GM12878 (cell line): ENCODE measurements at regions not wholly inside any gene's neighbourhood (a gene's known extent, or its start where the extent isn't known, plus 50 kb on each side); places are given as distances from the start of the nearest gene placed in this dataset.

ENCODE experiments used
- ATAC-seq: fragments of 200-7000 bp; cut with Tn5 transposase; 3 replicates; pipeline ENCODE4 v1.9.1; 2020; ENCODE audit warnings: mild to moderate bottlenecking, moderate library complexity
- BruUV-seq: library from RNA; stranded (reverse); fragments of 400-500 nt; replicated peaks from 2 replicates; lab custom pipeline; 2021; lab: Mats Ljungman, UMichigan
- CTCF ChIA-PET: fragments of 300-600 bp; sonication (Branson Sonifier 250); formaldehyde crosslinking; extraction: SDS; loops from one replicate; lab custom pipeline; 2021; ENCODE audit warnings: inconsistent platforms; lab: Yijun Ruan, JAX
- POLR2A ChIA-PET: fragments of 350-600 bp; formaldehyde crosslinking; extraction: SDS; loops from one replicate; lab custom pipeline; 2021; ENCODE audit warnings: inconsistent platforms; lab: Charles Lee
- RAD21 ChIA-PET: fragments of 300-600 bp; sonication (Branson Sonifier 250); formaldehyde crosslinking; loops from one replicate; lab custom pipeline; 2023; ENCODE audit warnings: antibody characterized with exemption; ENCODE audit not compliant: unreplicated experiment; lab: Charles Lee
- SMC1A ChIA-PET: fragments of 300-600 bp; sonication (Branson Sonifier 250); formaldehyde crosslinking; loops from one replicate; lab custom pipeline; 2023; ENCODE audit not compliant: unreplicated experiment, uncharacterized antibody; lab: Charles Lee
- DNase-seq: peaks from one replicate; pipeline ENCODE4 v3.0.0-alpha.2; 2011; ENCODE audit warnings: low read depth, low spot score
- FAIRE-seq: peaks from 3 replicates; lab custom pipeline; 2011; peaks lifted over from hg19 to GRCh38; lab: Jason Lieb, UNC
- H2AFZ ChIP-seq: 2 replicates; pipeline ENCODE4 v1.6.0; 2011; ENCODE audit warnings: low read depth, low read length, control low read depth; ENCODE audit not compliant: control insufficient read depth
- H3K27ac ChIP-seq: 2 replicates; pipeline ENCODE4 v1.5.1; 2011; ENCODE audit warnings: control low read depth; ENCODE audit not compliant: control insufficient read depth, insufficient read depth
- H3K27me3 ChIP-seq, 2 experiments: replicated peaks in 1 of 2; 2 replicates each; pipeline versions ENCODE4 v1.6.0 to v1.6.1; 2011; ENCODE audit warnings: low read length in 1 of 2; ENCODE audit not compliant: control insufficient read depth in 2 of 2, insufficient read depth in 2 of 2
- H3K36me3 ChIP-seq, 2 experiments: 2 replicates each; pipeline ENCODE4 v1.5.1; 2011; ENCODE audit warnings: low read length in 1 of 2; ENCODE audit not compliant: control insufficient read depth in 2 of 2, insufficient read depth in 2 of 2
- H3K4me1 ChIP-seq: 2 replicates; pipeline ENCODE4 v1.6.1; 2011; ENCODE audit warnings: mild to moderate bottlenecking, low read length, moderate library complexity, mixed read lengths; ENCODE audit not compliant: control insufficient read depth, insufficient read depth
- H3K4me2 ChIP-seq: 2 replicates; pipeline ENCODE4 v1.6.0; 2011; ENCODE audit warnings: control low read depth; ENCODE audit not compliant: control insufficient read depth, insufficient read depth
- H3K4me3 ChIP-seq: fragments of 200-600 bp; sonication (generic); 2 replicates; pipeline ENCODE4 v1.5.1; 2016
- H3K79me2 ChIP-seq: 2 replicates; pipeline ENCODE4 v1.6.0; 2011; ENCODE audit warnings: low read length; ENCODE audit not compliant: control insufficient read depth, insufficient read depth
- H3K9ac ChIP-seq: 2 replicates; pipeline ENCODE4 v1.8.0; 2011; ENCODE audit warnings: low read length, control low read depth, mixed read lengths; ENCODE audit not compliant: control insufficient read depth, insufficient read depth
- H3K9me3 ChIP-seq: replicated peaks from 3 replicates; pipeline ENCODE4 v1.5.1; 2011; ENCODE audit warnings: mild to moderate bottlenecking, low read length; ENCODE audit not compliant: control insufficient read depth, insufficient read depth
- H4K20me1 ChIP-seq: 2 replicates; pipeline ENCODE4 v1.6.0; 2011; ENCODE audit not compliant: control insufficient read depth, insufficient read depth
- DPF2 ChIP-seq: fragments of 450-650 bp; IDR thresholded peaks from 2 replicates; pipeline ENCODE4 v1.6.1; 2017; ENCODE audit warnings: mild to moderate bottlenecking
- FOXM1 ChIP-seq: IDR thresholded peaks from 2 replicates; pipeline ENCODE4 v1.6.1; 2012; ENCODE audit warnings: low read depth, mild to moderate bottlenecking, inconsistent platforms, low read length, moderate library complexity
- HCFC1 ChIP-seq: fragments of 150-350 bp; IDR thresholded peaks from 2 replicates; pipeline ENCODE4 v1.6.1; 2014; ENCODE audit warnings: low read length
- JUND ChIP-seq: IDR thresholded peaks from 2 replicates; pipeline ENCODE4 v1.6.1; 2012; ENCODE audit warnings: low read depth, mild to moderate bottlenecking, low read length, improper control_type of control experiment, moderate library complexity
- LARP7 ChIP-seq: fragments of 450-650 bp; IDR thresholded peaks from 2 replicates; pipeline ENCODE4 v1.6.1; 2017; ENCODE audit warnings: mild to moderate bottlenecking
- MTA2 ChIP-seq: fragments of 450-650 bp; IDR thresholded peaks from 2 replicates; pipeline ENCODE4 v1.6.1; 2016; ENCODE audit warnings: low read depth, mild to moderate bottlenecking, moderate library complexity
- MTA3 ChIP-seq: IDR thresholded peaks from 2 replicates; pipeline ENCODE4 v1.6.1; 2012; ENCODE audit warnings: low read length, inconsistent platforms, borderline replicate concordance
- NFYB ChIP-seq: IDR thresholded peaks from 2 replicates; pipeline ENCODE4 v1.6.1; 2011; ENCODE audit warnings: low read depth, mild to moderate bottlenecking, low read length, improper control_type of control experiment, moderate library complexity; ENCODE audit not compliant: insufficient read depth
- NR2F1 ChIP-seq: fragments of 450-650 bp; conservative IDR thresholded peaks from 2 replicates; pipeline ENCODE4 v1.6.1; 2017; ENCODE audit warnings: mild to moderate bottlenecking
- NRF1 ChIP-seq: conservative IDR thresholded peaks from 2 replicates; pipeline ENCODE4 v1.6.1; 2011; ENCODE audit warnings: mild to moderate bottlenecking, low read depth, low read length, improper control_type of control experiment
- PML ChIP-seq: IDR thresholded peaks from 2 replicates; pipeline ENCODE4 v1.6.1; 2012; ENCODE audit warnings: low read length, inconsistent platforms
- POLR2AphosphoS2 ChIP-seq: IDR thresholded peaks from 2 replicates; pipeline ENCODE4 v1.6.1; 2011; ENCODE audit warnings: low read depth, mild to moderate bottlenecking, low read length, improper control_type of control experiment, moderate library complexity
- RUNX3 ChIP-seq: IDR thresholded peaks from 2 replicates; pipeline ENCODE4 v1.6.1; 2012; ENCODE audit warnings: low read length, inconsistent platforms
- SUPT20H ChIP-seq: IDR thresholded peaks from 2 replicates; pipeline ENCODE4 v1.6.1; 2011; ENCODE audit warnings: low read depth, mild to moderate bottlenecking, low read length, moderate library complexity, borderline replicate concordance; ENCODE audit not compliant: control insufficient read depth
- TCF12 ChIP-seq: IDR thresholded peaks from 2 replicates; pipeline ENCODE4 v1.6.1; 2011; ENCODE audit warnings: low read depth, mild to moderate bottlenecking, low read length
- WRNIP1 ChIP-seq: IDR thresholded peaks from 2 replicates; pipeline ENCODE4 v1.6.1; 2011; ENCODE audit warnings: low read depth, low read length, improper control_type of control experiment, borderline replicate concordance
- WGBS: methylation state at CpG from one replicate; pipeline ENCODE4 v1.1.6; 2016; ENCODE audit warnings: low lambda C conversion rate; ENCODE audit not compliant: insufficient replicate concordance, insufficient coverage; ENCODE audit errors: missing lambda C conversion rate; 5-methylcytosine and 5-hydroxymethylcytosine counted together
- in situ Hi-C: fragments of 300-500 bp; cut with MboI; formaldehyde crosslinking; loops from 9 replicates; pipeline ENCODE4 v1.14.3; 2018; ENCODE audit warnings: mixed read lengths
- intact Hi-C: fragments of 100-400 bp; cut with micrococcal nuclease; formaldehyde crosslinking; loops from one replicate; pipeline ENCODE4 v1.14.2; 2022; ENCODE audit not compliant: unreplicated experiment
- TF ChIP-seq, protein P1 (sequence below): IDR thresholded peaks from 2 replicates; pipeline ENCODE4 v1.6.1; 2012; ENCODE audit warnings: low read depth, low read length, improper control_type of control experiment
- TF ChIP-seq, protein P2 (sequence below): IDR thresholded peaks from 2 replicates; pipeline ENCODE4 v1.6.1; 2011; ENCODE audit warnings: mild to moderate bottlenecking, low read depth, low read length, moderate library complexity; ENCODE audit not compliant: insufficient replicate concordance

DNA sequence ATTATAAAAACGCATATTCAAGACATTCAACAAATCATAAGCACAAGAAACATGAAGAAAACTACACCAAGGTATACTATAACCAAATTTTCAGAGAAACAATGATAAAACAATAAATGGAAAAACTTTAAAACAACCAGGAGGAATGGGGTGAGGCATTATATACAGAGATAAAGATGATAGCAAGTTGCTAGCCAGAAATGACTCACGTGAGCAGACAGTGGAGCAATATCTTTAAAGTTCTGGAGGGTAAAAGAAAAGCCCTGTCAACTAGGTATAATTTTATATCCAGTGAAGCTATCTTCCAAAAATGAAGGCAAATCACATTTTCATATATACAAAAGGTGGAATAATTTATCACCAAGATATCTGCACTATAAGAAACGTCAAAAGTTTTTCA lies 97.8 kb upstream of the PCED1B start:
- H3K4me3 ChIP-seq, result no peak overlapping the region
- H4K20me1 ChIP-seq, result no peaks in the 10 kb centered on the region
- FAIRE-seq, result no peak
- no peaks in the 10 kb centered on the region for H3K36me3 ChIP-seq
- SMC1A ChIA-PET, result no interaction called here
- no peak for TF ChIP-seq SUPT20H
- no peak for TF ChIP-seq RUNX3
- no peak for TF ChIP-seq FOXM1
- no peak for TF ChIP-seq PML
- no peak for TF ChIP-seq NFYB
- TF ChIP-seq LARP7, result no peak
- TF ChIP-seq, protein P1, sequence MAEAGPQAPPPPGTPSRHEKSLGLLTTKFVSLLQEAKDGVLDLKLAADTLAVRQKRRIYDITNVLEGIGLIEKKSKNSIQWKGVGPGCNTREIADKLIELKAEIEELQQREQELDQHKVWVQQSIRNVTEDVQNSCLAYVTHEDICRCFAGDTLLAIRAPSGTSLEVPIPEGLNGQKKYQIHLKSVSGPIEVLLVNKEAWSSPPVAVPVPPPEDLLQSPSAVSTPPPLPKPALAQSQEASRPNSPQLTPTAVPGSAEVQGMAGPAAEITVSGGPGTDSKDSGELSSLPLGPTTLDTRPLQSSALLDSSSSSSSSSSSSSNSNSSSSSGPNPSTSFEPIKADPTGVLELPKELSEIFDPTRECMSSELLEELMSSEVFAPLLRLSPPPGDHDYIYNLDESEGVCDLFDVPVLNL, result no peak
- TF ChIP-seq, protein P2, sequence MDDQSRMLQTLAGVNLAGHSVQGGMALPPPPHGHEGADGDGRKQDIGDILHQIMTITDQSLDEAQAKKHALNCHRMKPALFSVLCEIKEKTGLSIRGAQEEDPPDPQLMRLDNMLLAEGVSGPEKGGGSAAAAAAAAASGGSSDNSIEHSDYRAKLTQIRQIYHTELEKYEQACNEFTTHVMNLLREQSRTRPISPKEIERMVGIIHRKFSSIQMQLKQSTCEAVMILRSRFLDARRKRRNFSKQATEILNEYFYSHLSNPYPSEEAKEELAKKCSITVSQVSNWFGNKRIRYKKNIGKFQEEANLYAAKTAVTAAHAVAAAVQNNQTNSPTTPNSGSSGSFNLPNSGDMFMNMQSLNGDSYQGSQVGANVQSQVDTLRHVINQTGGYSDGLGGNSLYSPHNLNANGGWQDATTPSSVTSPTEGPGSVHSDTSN, result no peak
- TF ChIP-seq MTA3, result no peak
- TF ChIP-seq MTA2, result no peak
- no peak for TF ChIP-seq NRF1
- TF ChIP-seq POLR2AphosphoS2, result no peak
- TF ChIP-seq DPF2, result no peak
- TF ChIP-seq TCF12, result no peak
- no peak for TF ChIP-seq JUND
- no peak for TF ChIP-seq WRNIP1
- TF ChIP-seq HCFC1, result no peak
- no peak for TF ChIP-seq NR2F1
- no TSS peak for BruUV-seq
- CTCF ChIA-PET, result interaction anchor here (0.6 to 1.3 kb wide), 3 partner anchors 46 to 1218 kb away, joined by 3 read pairs; no protein-coding TSS in a partner anchor
- H3K4me1 ChIP-seq, result no peaks in the 10 kb centered on the region
- no peak overlapping the region for H3K27ac ChIP-seq
- H3K9ac ChIP-seq, result no peak overlapping the region
- H3K79me2 ChIP-seq, result no peaks in the 10 kb centered on the region
- intact Hi-C loops (loop anchor here (10.0 kb wide), 1 partner anchor 637 kb away; no protein-coding TSS in a partner anchor), in situ Hi-C loops (loop anchor here (10.0 kb wide), 1 partner anchor 637 kb away; no protein-coding TSS in a partner anchor)
- POLR2A ChIA-PET, result no interaction called here
- H2AFZ ChIP-seq, result no peak overlapping the region
- H3K4me2 ChIP-seq, result no peak overlapping the region
- no peak for DNase-seq
- 2% methylated on average over 3 of the region's 3 CpGs for WGBS
- no peaks in the 10 kb centered on the region for H3K27me3 ChIP-seq
- H3K9me3 ChIP-seq, result no peaks in the 10 kb centered on the region
- ATAC-seq, result no peak
- RAD21 ChIA-PET, result no interaction called here
